HTR-8/SVneo (cell line): ENCODE measurements at regions not wholly inside any gene's neighbourhood (a gene's known extent, or its start where the extent isn't known, plus 50 kb on each side); places are given as distances from the start of the nearest gene placed in this dataset.
"Not testable (repeated sequence)": the region's sequence is repeated elsewhere in the genome, so short reads cannot be mapped to it uniquely, and the experiment has no call there.

Experiments used
- DNase-seq: peaks from one replicate; pipeline ENCODE4 v3.0.0; 2011; ENCODE audit warnings: low spot score, mixed read lengths; ENCODE audit not compliant: insufficient read length
- FAIRE-seq: peaks from 2 replicates; lab custom pipeline; 2011; peaks lifted over from hg19 to GRCh38; lab: Jason Lieb, UNC

GRCh38 chr11:49798206-49798837, 153.9 kb upstream of the OR4C13 start:
- FAIRE-seq, DNase-seq: not testable (repeated sequence)

GRCh38 chr11:49817705-49818430, 134.3 kb upstream of the OR4C13 start:
- not testable (repeated sequence) for DNase-seq, FAIRE-seq

- not testable (repeated sequence) for DNase-seq, FAIRE-seq
These were observed 129.0 kb upstream of the OR4C13 start for GRCh38 chr11:49823188-49823587.

GRCh38 chr11:49850541-49850940, 101.7 kb upstream of the OR4C13 start:
- not testable (repeated sequence) for FAIRE-seq, DNase-seq

GRCh38 chr11:49851511-49851910, 100.7 kb upstream of the OR4C13 start:
- DNase-seq (no peak), FAIRE-seq (no peak)

GRCh38 chr11:49851971-49852389, 100.2 kb upstream of the OR4C13 start:
- no peak for FAIRE-seq
- DNase-seq, result no peak

GRCh38 chr11:49888875-49889274, 63.3 kb upstream of the OR4C13 start:
- FAIRE-seq, DNase-seq: not testable (repeated sequence)

GRCh38 chr11:49891910-49892671, 60.1 kb upstream of the OR4C13 start:
- not testable (repeated sequence) for FAIRE-seq, DNase-seq

GRCh38 chr11:49893442-49893841, 58.7 kb upstream of the OR4C13 start:
- not testable (repeated sequence) for DNase-seq, FAIRE-seq
